ENCODE measurements at regions not wholly inside any gene's neighbourhood (a gene's known extent, or its start where the extent isn't known, plus 50 kb on each side); places are given as distances from the start of the nearest gene placed in this dataset.
"Not testable (repeated sequence)": the region's sequence is repeated elsewhere in the genome, so short reads cannot be mapped to it uniquely, and the experiment has no call there.

DNA sequence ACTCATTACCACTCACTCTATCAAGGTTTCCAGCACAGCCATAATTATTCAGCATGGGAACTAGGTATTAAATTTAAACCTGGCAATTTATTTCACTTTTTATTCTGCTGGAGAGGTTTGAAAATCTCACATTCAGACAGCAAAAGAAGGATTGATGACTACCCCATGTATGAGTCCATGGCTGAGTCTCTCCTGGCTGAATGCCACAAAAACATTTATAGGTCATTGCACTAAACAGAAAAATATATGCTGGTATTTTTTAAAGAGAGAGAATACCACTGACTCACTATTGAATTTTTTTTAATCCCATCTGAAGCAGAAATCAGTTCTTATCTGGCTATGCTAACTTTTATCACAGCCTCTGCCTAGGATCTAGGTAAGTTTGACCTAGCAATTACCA lies 336.3 kb downstream of the PPP1R3A start:
- TF ChIP-seq, protein P1, sequence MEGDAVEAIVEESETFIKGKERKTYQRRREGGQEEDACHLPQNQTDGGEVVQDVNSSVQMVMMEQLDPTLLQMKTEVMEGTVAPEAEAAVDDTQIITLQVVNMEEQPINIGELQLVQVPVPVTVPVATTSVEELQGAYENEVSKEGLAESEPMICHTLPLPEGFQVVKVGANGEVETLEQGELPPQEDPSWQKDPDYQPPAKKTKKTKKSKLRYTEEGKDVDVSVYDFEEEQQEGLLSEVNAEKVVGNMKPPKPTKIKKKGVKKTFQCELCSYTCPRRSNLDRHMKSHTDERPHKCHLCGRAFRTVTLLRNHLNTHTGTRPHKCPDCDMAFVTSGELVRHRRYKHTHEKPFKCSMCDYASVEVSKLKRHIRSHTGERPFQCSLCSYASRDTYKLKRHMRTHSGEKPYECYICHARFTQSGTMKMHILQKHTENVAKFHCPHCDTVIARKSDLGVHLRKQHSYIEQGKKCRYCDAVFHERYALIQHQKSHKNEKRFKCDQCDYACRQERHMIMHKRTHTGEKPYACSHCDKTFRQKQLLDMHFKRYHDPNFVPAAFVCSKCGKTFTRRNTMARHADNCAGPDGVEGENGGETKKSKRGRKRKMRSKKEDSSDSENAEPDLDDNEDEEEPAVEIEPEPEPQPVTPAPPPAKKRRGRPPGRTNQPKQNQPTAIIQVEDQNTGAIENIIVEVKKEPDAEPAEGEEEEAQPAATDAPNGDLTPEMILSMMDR (IDR thresholded peaks at IDR 0.05), result no peak
- Histone ChIP-seq H3K9ac (no peak overlapping the region), H3K9me3 (ENCODE audit: control insufficient read depth, low read length) (no peaks in the 10 kb centered on the region), H3K36me3 (ENCODE audit: control insufficient read depth, insufficient read depth, low read length) (no peaks in the 10 kb centered on the region), H3K27ac (no peak overlapping the region), H3K79me2 (no peaks in the 10 kb centered on the region), H3K27me3 (ENCODE audit: control insufficient read depth, insufficient read depth, low read length) (no peaks in the 10 kb centered on the region), H2AFZ (no peak overlapping the region), H3K4me1 (no peaks in the 10 kb centered on the region), H3K4me2 (ENCODE audit: low read length) (no peak overlapping the region), H3K4me3 (ENCODE audit: low read depth, low read length) (no peak overlapping the region)

DNA sequence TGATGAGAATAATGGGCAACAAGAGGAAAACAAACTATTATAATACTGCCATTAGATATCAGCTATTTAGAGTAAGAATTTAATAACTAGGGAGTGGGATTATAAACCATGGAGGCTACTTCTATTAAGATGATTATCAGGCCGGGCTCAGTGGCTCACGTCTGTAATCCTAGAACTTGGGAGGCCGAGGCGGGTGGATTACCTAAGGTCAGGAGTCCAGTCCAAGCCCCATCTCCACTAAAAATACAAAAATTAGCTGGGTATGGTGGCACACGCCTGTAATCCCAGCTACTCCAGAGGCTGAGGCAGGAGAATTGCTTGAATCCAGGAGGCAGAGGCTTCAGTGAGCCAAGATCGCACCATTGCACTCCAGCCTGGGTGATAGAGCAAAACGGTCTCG lies 355.6 kb downstream of the PPP1R3A start:
- not testable (repeated sequence) for H2AFZ ChIP-seq; H3K27me3 ChIP-seq (ENCODE audit: control insufficient read depth, insufficient read depth, low read length); H3K27ac ChIP-seq; H3K9ac ChIP-seq; H3K36me3 ChIP-seq (ENCODE audit: control insufficient read depth, insufficient read depth, low read length); H3K4me2 ChIP-seq (ENCODE audit: low read length); H3K4me1 ChIP-seq; H3K4me3 ChIP-seq (ENCODE audit: low read depth, low read length); H3K9me3 ChIP-seq (ENCODE audit: control insufficient read depth, low read length); H3K79me2 ChIP-seq

DNA sequence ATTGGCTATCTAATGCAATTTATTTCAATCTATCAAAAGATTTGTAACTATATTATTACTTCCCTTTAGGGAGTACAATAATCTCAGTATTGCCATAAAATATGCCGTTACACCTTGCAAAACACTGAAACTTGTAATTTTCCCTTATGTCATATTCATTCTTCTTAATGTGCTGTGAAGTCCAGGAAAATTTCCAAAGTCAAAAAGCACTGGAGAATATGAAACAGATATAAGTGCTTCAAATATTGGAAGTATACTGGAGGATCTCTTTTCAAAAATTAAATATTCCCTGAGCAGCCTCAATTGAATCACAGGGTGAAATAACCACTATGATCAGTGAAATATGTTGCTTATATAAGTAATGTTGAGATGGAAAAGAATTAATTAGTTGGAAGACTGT lies 356.0 kb downstream of the PPP1R3A start:
- TF ChIP-seq, protein P1 (IDR thresholded peaks at IDR 0.05), result no peak
- Histone ChIP-seq H3K27ac (no peak overlapping the region), H3K27me3 (ENCODE audit: control insufficient read depth, insufficient read depth, low read length) (no peaks in the 10 kb centered on the region), H3K79me2 (no peaks in the 10 kb centered on the region), H2AFZ (no peak overlapping the region), H3K9me3 (ENCODE audit: control insufficient read depth, low read length) (no peaks in the 10 kb centered on the region), H3K9ac (no peak overlapping the region), H3K36me3 (ENCODE audit: control insufficient read depth, insufficient read depth, low read length) (no peaks in the 10 kb centered on the region), H3K4me1 (no peaks in the 10 kb centered on the region), H3K4me2 (ENCODE audit: low read length) (no peak overlapping the region), H3K4me3 (ENCODE audit: low read depth, low read length) (no peak overlapping the region)

DNA sequence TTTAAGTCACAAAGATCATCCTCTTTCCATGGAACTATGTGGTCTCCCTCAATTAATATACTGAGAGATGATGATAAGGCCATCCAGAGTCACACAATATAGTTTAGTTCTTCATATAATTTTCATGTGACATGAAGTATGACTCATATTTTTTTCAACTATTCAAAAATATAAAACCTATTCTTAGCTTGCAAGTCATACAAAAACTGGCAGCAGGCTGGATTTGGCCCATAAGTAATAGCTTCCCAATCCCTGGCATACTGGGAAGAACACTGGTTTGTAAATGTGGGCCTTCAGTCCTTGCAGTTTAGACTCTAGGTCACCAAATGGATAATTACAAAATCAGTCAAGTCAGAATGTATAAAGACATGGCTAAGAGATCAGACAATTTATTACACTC lies 356.6 kb downstream of the PPP1R3A start:
- Histone ChIP-seq H3K4me2 (ENCODE audit: low read length) (no peak overlapping the region), H2AFZ (no peak overlapping the region), H3K36me3 (ENCODE audit: control insufficient read depth, insufficient read depth, low read length) (no peaks in the 10 kb centered on the region), H3K4me1 (no peaks in the 10 kb centered on the region), H3K9me3 (ENCODE audit: control insufficient read depth, low read length) (no peaks in the 10 kb centered on the region), H3K27ac (no peak overlapping the region), H3K9ac (no peak overlapping the region), H3K27me3 (ENCODE audit: control insufficient read depth, insufficient read depth, low read length) (no peaks in the 10 kb centered on the region), H3K4me3 (ENCODE audit: low read depth, low read length) (no peak overlapping the region), H3K79me2 (no peaks in the 10 kb centered on the region)
- TF ChIP-seq, protein P1 (IDR thresholded peaks at IDR 0.05), result no peak

DNA sequence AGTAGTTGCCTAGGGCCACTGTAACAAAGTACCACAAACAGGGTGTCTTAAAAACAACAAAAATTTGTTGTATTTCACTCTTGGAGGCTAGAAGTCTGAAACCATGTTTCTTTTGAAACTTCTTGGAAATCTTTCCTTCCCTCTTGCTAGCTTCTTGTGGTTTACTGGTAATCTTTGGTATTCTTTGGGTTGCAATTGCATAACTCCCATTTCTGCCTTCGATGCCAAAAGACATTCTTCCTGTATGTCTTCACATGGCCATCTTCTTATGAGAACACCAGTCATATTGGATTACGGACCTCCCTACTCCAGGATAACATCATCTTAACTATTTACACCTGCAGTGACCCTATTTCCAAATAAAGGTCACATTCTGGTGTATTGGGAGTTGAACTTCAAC lies 357.4 kb downstream of the PPP1R3A start:
- Histone ChIP-seq H2AFZ (no peak overlapping the region), H3K27ac (no peak overlapping the region), H3K36me3 (ENCODE audit: control insufficient read depth, insufficient read depth, low read length) (no peaks in the 10 kb centered on the region), H3K27me3 (ENCODE audit: control insufficient read depth, insufficient read depth, low read length) (no peaks in the 10 kb centered on the region), H3K4me3 (ENCODE audit: low read depth, low read length) (no peak overlapping the region), H3K9ac (no peak overlapping the region), H3K9me3 (ENCODE audit: control insufficient read depth, low read length) (no peaks in the 10 kb centered on the region), H3K4me1 (no peaks in the 10 kb centered on the region), H3K79me2 (no peaks in the 10 kb centered on the region), H3K4me2 (ENCODE audit: low read length) (no peak overlapping the region)
- TF ChIP-seq, protein P1 (IDR thresholded peaks at IDR 0.05), result no peak

Data from parathyroid adenoma (tissue), 2 donors.